ENCODE measurements at regions not wholly inside any gene's neighbourhood (a gene's known extent, or its start where the extent isn't known, plus 50 kb on each side); places are given as distances from the start of the nearest gene placed in this dataset.
A peak's percentile ranks its signal among the peaks of the same experiment; 100 is the strongest.
"Not testable (repeated sequence)": the region's sequence is repeated elsewhere in the genome, so short reads cannot be mapped to it uniquely, and the experiment has no call there.

DNA sequence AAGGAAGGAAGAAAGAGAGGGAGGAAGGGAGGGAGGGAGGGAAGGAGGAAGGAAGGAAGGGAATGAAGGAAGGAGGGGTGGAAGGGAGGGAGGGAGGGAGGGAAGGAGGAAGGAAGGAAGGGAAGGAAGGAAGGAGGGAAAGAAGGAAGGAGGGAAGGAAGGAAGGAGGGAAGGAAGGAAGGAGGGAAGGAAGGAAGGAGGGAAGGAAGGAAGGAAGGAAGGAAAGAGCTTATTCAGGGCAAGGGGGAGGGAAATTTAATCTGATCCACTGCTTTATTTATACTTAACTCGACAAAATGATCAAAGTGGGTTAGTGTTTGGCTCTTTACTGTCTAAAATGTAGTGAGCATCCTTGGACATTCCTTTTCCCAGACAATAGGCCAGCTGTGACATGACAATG is 985.2 kb upstream of the FANCL start:
- not testable (repeated sequence) for DNase-seq

DNA sequence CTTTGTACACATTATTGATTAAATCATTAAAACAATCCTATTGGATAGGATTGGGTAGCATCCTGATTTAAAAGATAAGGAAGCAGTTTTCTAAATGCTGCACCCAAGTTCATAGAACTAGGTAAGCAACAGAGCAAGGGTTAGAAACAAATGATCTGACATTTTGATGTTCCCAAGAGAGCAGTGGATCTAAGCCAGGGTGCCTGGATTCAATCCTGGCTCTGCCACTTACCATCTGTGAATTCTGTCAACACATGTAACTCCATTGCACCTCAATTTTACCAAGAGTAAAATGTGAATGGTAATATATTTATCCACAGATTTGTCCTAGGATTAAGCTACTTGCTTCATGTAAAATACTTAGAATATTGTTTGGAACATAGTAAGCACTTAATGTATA is 982.6 kb upstream of the FANCL start:
- DNase-seq: no peak

DNA sequence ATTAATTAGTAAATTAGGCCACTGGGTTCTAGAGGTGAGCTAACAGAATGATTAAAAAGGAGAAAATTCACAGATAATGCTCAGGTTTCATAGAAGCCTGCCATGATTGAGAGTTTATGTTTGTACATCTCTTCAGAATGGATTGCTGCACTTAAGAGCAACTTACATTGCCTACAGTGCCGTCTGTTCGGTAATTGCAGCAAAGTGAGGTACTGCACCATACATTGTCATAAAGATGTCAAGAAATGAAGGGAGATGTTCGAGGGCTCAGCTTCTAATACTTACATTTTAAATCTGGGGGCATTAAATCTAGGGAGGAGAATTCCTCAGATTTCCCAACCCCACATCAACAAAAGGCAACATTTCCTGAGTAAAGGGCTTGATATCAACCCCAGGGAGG is 976.2 kb upstream of the FANCL start:
- peak; percentile 24 to 82 (median 65) for DNase-seq

DNA sequence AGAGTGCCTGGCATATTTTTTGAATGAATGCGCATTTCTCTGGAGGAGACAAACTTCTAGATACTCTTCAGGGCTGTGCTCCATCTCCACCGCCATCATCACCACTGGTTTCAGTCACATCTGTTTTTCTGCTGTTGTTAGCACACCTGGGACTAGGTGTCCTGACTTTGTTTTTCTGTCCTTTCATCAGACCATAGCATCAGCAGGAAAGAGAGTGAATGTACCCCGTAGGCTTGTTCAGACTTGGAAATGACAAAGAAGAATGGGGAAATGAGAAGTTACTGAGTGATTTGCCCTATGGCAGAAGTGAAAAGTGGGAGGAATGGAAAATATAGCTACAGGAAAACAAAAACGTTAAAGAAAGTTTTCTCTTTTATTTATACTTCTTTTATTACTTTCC is 965.2 kb upstream of the FANCL start:
- no peak for DNase-seq

- DNase-seq: peak in 1 of 3 experiments; percentile 79
These were observed 962.9 kb upstream of the FANCL start for GRCh38 chr2:59204040-59204439.

DNA sequence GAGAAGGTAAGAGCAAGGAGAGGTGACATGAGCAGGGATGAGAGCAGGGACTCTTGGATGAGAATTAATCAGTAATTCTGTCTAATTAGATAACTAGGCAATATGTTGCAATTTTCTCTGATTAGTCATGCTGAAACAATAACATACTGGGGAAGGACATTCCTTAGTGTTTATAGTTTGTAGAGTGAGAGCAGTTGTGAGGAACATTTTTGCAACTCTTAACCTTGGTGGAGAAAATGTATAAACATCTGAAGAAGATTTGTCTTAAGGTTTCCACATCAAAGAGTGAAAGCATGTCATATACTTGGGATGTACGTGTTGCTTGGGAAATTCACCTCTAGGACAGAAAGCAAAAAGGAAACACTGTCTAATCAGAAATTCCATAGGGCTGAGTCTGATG is 955.4 kb upstream of the FANCL start:
- DNase-seq: no peak

GRCh38 chr2:59195851-59196250 is 954.7 kb upstream of the FANCL start:
- no peak for DNase-seq

- no peak for DNase-seq
These were observed 950.7 kb upstream of the FANCL start for GRCh38 chr2:59191781-59192180.

DNA sequence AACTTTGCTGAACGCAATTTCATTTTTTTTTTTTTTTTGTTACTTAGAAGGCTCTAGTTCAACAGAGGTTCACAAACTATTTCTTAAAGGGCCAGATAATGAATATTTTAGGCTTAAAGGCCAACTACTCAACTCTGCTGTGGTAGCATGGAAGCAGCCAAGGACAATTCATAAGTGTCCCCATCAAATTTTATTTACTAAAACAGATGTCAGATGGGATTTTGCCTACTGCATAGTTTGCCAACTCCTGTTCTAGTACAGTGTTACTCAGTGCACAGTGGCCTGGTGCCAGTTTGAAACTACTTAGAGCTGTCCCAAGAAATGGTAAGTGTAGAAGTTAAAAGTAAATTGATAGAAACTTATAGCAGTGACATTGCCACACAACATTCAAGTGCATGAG is 949.4 kb upstream of the FANCL start:
- no peak for DNase-seq

- peak in 1 of 3 experiments; percentile 35 for DNase-seq
These were observed 943.3 kb upstream of the FANCL start for GRCh38 chr2:59184276-59185020.

DNA sequence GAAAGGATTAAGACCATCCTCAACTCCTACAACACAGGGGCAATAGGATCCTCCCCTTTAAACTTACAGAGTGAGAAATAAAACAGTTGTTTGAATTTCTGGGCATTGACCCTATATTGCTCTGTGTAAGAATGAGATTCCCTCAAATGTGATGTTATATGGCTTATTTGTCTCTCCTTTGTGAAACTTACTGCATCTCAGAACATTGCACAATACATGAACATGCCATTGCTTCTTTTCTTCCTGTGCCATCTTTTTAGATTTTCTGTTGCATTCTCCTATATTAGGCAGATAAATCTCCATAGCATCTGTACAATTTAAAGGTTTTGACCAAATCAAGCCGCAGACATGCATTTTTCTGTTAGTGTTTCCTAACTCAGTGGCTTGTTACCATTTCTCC is 941.9 kb upstream of the FANCL start:
- no peak for DNase-seq

GRCh38 chr2:59182249-59182648 is 941.1 kb upstream of the FANCL start:
- peak in 2 of 3 experiments; percentile 32 to 56 for DNase-seq

DNA sequence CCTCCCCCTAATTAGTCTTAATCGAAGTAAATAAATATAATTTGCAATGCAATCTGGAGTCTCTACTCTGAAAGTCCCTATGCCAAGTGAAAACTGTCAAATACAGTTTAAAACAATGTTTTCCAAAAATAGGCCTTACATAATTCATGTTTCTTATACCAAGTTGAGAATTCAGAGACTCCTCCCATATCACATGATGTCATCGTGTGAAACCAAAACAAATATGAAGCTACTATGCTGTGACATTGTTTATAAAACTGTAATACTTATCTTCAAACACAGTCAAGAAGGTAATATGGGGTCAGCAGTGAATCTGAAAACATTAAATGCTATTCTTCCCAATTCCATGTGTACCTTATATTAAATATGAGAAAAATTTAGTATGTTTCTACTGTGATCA is 940.2 kb upstream of the FANCL start:
- no peak for DNase-seq

GRCh38 chr2:59180621-59181020 is 939.5 kb upstream of the FANCL start:
- DNase-seq: no peak

- DNase-seq: no peak
These were observed 939.0 kb upstream of the FANCL start for GRCh38 chr2:59180111-59180510.

DNA sequence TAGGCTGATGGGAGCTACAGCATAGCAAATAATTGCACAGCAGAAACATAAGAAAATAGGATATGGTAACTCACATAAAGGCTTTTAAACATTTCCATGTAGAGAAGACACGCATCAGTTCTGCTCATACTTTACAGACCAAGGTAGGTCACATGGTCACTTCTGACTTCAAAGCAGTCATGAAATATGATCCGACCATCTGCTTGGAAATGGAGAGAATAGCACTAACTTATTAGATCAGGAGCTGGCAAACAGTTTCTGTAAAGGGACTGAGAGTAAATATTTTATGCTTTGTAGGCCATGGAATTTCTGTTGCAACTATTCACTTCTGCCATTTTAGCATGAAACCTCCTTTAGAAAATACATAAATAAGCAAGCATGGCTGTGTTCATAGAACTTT is 936.6 kb upstream of the FANCL start:
- peak; percentile 25 to 94 (median 71) for DNase-seq

- peak in 1 of 3 experiments; percentile 23 for DNase-seq
These were observed 935.6 kb upstream of the FANCL start for GRCh38 chr2:59176737-59177136.

DNA sequence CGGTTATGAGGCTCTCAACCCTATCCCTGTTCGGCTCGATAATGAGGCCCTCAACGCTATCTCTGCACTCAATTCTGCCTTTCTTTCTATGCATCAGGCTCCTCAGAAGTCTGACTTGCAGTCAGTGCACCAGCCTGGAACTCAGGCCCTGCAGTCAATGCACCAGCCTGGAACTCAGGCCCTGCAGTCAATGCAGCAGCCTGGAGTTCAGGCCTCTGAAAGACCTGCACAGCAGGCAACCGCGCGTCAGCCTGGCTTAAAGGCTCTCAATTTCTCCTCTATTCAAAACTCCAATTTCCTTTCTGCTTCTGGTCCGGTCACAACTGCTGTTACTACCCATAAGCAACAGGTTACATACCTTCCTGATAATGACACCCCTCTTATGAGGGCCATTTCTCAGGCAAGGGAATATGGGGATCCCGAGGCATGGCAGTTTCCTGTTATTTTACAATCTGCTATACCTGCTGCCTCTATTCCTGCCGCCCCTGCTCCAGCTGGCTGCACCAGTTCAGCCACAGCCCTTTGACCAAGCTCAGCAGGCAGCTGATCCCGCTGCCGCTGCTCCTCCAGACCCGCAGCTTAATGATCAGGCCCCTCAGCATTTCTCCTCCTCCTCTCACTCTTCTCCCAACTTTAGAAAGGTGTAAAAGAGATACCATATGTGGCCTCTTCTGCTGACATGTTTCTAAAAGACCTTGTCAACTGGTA is 933.6 kb upstream of the FANCL start:
- no peak for DNase-seq

GRCh38 chr2:59173325-59173724 is 932.2 kb upstream of the FANCL start:
- DNase-seq: no peak

GRCh38 chr2:59171019-59171418 is 929.9 kb upstream of the FANCL start:
- no peak for DNase-seq

GRCh38 chr2:59168766-59169165 is 927.6 kb upstream of the FANCL start:
- no peak for DNase-seq

DNA sequence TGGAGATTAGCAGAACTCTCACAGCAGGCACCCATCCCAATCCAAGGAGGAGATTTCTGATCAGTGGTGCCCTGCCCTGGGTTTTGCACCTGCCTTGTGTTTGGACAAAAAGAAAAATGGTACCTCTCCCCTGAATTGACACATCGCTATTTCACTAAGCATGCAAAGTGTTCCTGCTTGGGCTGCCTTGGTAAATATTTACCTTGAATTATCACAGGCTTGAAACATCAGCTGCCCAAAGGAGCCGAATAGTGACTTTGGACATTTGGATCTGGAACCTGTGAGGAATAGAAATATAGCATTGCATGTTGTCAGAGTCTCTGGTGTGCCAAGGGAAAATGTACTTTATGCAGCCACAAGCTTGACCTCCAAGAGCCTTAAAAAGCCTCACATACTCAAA is 926.4 kb upstream of the FANCL start:
- DNase-seq: peak; percentile 76 to 98 (median 93)

DNA sequence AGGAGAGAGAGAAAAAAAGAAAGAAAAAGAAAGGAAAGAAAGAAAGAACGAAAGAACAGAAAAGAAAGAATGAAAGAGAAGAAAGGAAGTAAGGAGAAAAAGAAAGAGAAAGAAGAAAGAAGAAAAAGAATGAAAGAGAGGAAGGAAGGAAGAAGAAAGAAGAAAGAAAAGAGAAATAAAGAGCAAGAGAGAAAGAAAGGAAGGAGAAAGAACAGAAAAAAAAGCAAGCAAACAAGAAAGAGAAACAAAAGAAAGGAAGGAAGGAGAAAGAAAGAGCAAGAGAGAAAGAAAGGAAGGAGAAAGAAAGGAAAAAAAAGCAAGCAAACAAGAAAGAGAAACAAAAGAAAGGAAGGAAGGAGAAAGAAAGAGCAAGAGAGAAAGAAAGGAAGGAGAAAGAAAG is 916.8 kb upstream of the FANCL start:
- not testable (repeated sequence) for DNase-seq

GRCh38 chr2:59151805-59152204 is 910.7 kb upstream of the FANCL start:
- DNase-seq: no peak

All from NCI-H1417 (cell line).